BE2C (cell line): ENCODE measurements at regions not wholly inside any gene's neighbourhood (a gene's known extent, or its start where the extent isn't known, plus 50 kb on each side); places are given as distances from the start of the nearest gene placed in this dataset.

Experiments
- DNase-seq: peaks from one replicate; pipeline ENCODE4 v3.0.0-alpha.2; 2020
- H3K27me3 ChIP-seq: fragments of 250-450 bp; sonication (Bioruptor Pico); 2 replicates; pipeline ENCODE4 v1.5.1; 2020; ENCODE audit warnings: mild to moderate bottlenecking
- H3K36me3 ChIP-seq: fragments of 250-450 bp; sonication (Bioruptor Pico); 2 replicates; pipeline ENCODE4 v1.5.1; 2020; ENCODE audit warnings: mild to moderate bottlenecking
- H3K4me1 ChIP-seq: fragments of 250-450 bp; sonication (Bioruptor Pico); 2 replicates; pipeline ENCODE4 v1.5.1; 2020
- H3K4me3 ChIP-seq: 2 replicates; pipeline ENCODE4 v1.5.1; 2011; ENCODE audit warnings: low read depth, low read length
- H3K9me3 ChIP-seq: fragments of 250-450 bp; sonication (Bioruptor Pico); 2 replicates; pipeline ENCODE4 v1.5.1; 2020
- CTCF ChIP-seq: IDR thresholded peaks from 2 replicates; pipeline ENCODE4 v1.5.1; 2012; ENCODE audit warnings: mild to moderate bottlenecking, low read depth, low read length

- H3K36me3 ChIP-seq, result no peaks in the 10 kb centered on the region
- no peak for TF ChIP-seq CTCF
- no peaks in the 10 kb centered on the region for H3K4me1 ChIP-seq
- no peaks in the 10 kb centered on the region for H3K27me3 ChIP-seq
- H3K9me3 ChIP-seq, result no peaks in the 10 kb centered on the region
- no peak for DNase-seq
- H3K4me3 ChIP-seq, result no peak overlapping the region
Measured at GRCh38 chr6:44771647-44772415, 384.3 kb downstream of the CDC5L start.

- H3K4me1 ChIP-seq, result no peaks in the 10 kb centered on the region
- H3K36me3 ChIP-seq, result no peaks in the 10 kb centered on the region
- no peak for TF ChIP-seq CTCF
- no peaks in the 10 kb centered on the region for H3K27me3 ChIP-seq
- no peaks in the 10 kb centered on the region for H3K9me3 ChIP-seq
- no peak for DNase-seq
- no peak overlapping the region for H3K4me3 ChIP-seq
Measured at GRCh38 chr6:44772838-44773237, 385.3 kb downstream of the CDC5L start.

GRCh38 chr6:44775121-44775520 is 387.6 kb downstream of the CDC5L start:
- Histone ChIP-seq H3K4me3 (no peak overlapping the region), H3K9me3 (no peaks in the 10 kb centered on the region), H3K27me3 (no peaks in the 10 kb centered on the region), H3K4me1 (no peaks in the 10 kb centered on the region), H3K36me3 (no peaks in the 10 kb centered on the region)
- DNase-seq, result no peak
- TF ChIP-seq CTCF, result no peak

- Histone ChIP-seq H3K4me3 (no peak overlapping the region), H3K9me3 (no peaks in the 10 kb centered on the region), H3K4me1 (no peaks in the 10 kb centered on the region), H3K27me3 (no peaks in the 10 kb centered on the region), H3K36me3 (no peaks in the 10 kb centered on the region)
- TF ChIP-seq CTCF, result no peak
- DNase-seq, result no peak
Measured at GRCh38 chr6:44776344-44776743, 388.8 kb downstream of the CDC5L start.

- no peak for DNase-seq
- Histone ChIP-seq H3K36me3 (no peaks in the 10 kb centered on the region), H3K4me1 (no peaks in the 10 kb centered on the region), H3K9me3 (no peaks in the 10 kb centered on the region), H3K4me3 (no peak overlapping the region), H3K27me3 (no peaks in the 10 kb centered on the region)
- TF ChIP-seq CTCF, result no peak
Measured at GRCh38 chr6:44778513-44778912, 391.0 kb downstream of the CDC5L start.
